Caco-2 (cell line): ENCODE measurements at regions not wholly inside any gene's neighbourhood (a gene's known extent, or its start where the extent isn't known, plus 50 kb on each side); places are given as distances from the start of the nearest gene placed in this dataset.

Source experiments
- BruUV-seq: library from RNA; stranded (reverse); fragments of 400-500 nt; replicated peaks from 2 replicates; lab custom pipeline; 2021; lab: Mats Ljungman, UMichigan
- CTCF ChIA-PET: fragments of 300-600 bp; sonication (Branson Sonifier 250); formaldehyde crosslinking; loops from one replicate; lab custom pipeline; 2022; ENCODE audit warnings: antibody characterized with exemption; lab: Charles Lee
- POLR2A ChIA-PET: fragments of 300-600 bp; sonication (Branson Sonifier 250); formaldehyde crosslinking; loops from one replicate; lab custom pipeline; 2022; ENCODE audit warnings: antibody characterized with exemption; lab: Charles Lee
- DNase-seq, 2 experiments: peaks; one replicate each; pipeline versions ENCODE4 v3.0.0 to v3.0.0-alpha.2; 2020 to 2022
- H3K27me3 ChIP-seq: replicated peaks from 2 replicates; pipeline ENCODE4 v1.6.0; 2011; ENCODE audit warnings: low read length; ENCODE audit not compliant: control insufficient read depth, insufficient read depth
- H3K36me3 ChIP-seq: 2 replicates; pipeline ENCODE4 v1.5.1; 2011; ENCODE audit warnings: low read length; ENCODE audit not compliant: control insufficient read depth, insufficient read depth
- H3K4me1 ChIP-seq: fragments of 250-450 bp; sonication (Bioruptor Pico); 2 replicates; pipeline ENCODE4 v1.5.1; 2020; ENCODE audit warnings: mild to moderate bottlenecking
- H3K4me3 ChIP-seq: 2 replicates; pipeline ENCODE4 v1.5.1; 2011; ENCODE audit warnings: low read depth, mild to moderate bottlenecking, control low read depth, low read length
- H3K9me3 ChIP-seq: fragments of 250-450 bp; sonication (Bioruptor Pico); 2 replicates; pipeline ENCODE4 v1.5.1; 2020; ENCODE audit warnings: mild to moderate bottlenecking, moderate library complexity
- H3K27ac Mint-ChIP-seq: one replicate; pipeline ENCODE4 v1.8.0; 2022; ENCODE audit warnings: mixed read lengths; ENCODE audit not compliant: unreplicated experiment
- H3K27me3 Mint-ChIP-seq: one replicate; pipeline ENCODE4 v1.8.0; 2022; ENCODE audit warnings: mixed read lengths; ENCODE audit not compliant: insufficient read depth, unreplicated experiment
- H3K36me3 Mint-ChIP-seq: one replicate; pipeline ENCODE4 v1.8.0; 2022; ENCODE audit warnings: mild to moderate bottlenecking, mixed read lengths; ENCODE audit not compliant: insufficient read depth, unreplicated experiment
- H3K4me1 Mint-ChIP-seq: one replicate; pipeline ENCODE4 v1.8.0; 2022; ENCODE audit warnings: low read depth, mixed read lengths; ENCODE audit not compliant: unreplicated experiment
- H3K4me3 Mint-ChIP-seq: one replicate; pipeline ENCODE4 v1.8.0; 2022; ENCODE audit warnings: mild to moderate bottlenecking, moderate library complexity, mixed read lengths; ENCODE audit not compliant: unreplicated experiment
- H3K9me3 Mint-ChIP-seq: one replicate; pipeline ENCODE4 v1.8.0; 2022; ENCODE audit warnings: mixed read lengths; ENCODE audit not compliant: unreplicated experiment
- intact Hi-C: fragments of 100-400 bp; cut with micrococcal nuclease; formaldehyde crosslinking; loops from one replicate; pipeline ENCODE4 v1.10.0; 2022; ENCODE audit not compliant: unreplicated experiment
- TF ChIP-seq, protein P1 (sequence below), 2 experiments: fragments of 200-600 bp in 1 of 2; IDR thresholded peaks; 1 replicate in 1 of 2; 2 replicates in 1 of 2; pipeline versions ENCODE4 v1.5.1 to v1.8.0; 2011 to 2022; ENCODE audit warnings: antibody characterized with exemption in 1 of 2, control low read depth in 1 of 2, inconsistent platforms in 1 of 2, low read depth in 1 of 2, low read length in 1 of 2, mild to moderate bottlenecking in 1 of 2, moderate library complexity in 1 of 2; ENCODE audit not compliant: insufficient read depth in 1 of 2, severe bottlenecking in 1 of 2, unreplicated experiment in 1 of 2

DNA sequence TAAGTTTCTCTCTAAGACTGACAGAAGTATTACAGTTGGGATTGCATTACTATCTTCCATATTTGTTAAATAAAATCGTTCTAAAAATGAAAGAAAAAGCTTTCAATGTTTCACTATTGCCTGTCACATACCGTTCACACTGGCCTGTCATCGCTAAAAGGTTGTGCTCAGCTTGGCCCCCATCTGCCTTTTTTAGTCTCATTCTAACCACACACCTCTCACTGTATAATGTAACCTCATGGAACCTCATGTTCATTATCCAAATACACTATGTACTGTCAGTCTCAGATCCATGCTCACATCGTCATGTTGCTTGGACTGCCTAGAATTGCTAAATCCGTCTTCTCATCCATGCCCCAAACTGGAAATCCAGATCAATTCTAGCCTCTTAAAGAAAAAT, 637.8 kb upstream of the ROBO1 start:
- Histone ChIP-seq H3K36me3 (no peaks in the 10 kb centered on the region), H3K4me1 (no peaks in the 10 kb centered on the region), H3K27me3 (no peaks in the 10 kb centered on the region), H3K9me3 (no peaks in the 10 kb centered on the region), H3K4me3 (no peak overlapping the region)
- H3K27ac Mint-ChIP-seq: no peak overlapping the region
- no peaks in the 10 kb centered on the region for H3K27me3 Mint-ChIP-seq
- H3K36me3 Mint-ChIP-seq: no peaks in the 10 kb centered on the region
- no TSS peak for BruUV-seq
- no peaks in the 10 kb centered on the region for H3K9me3 Mint-ChIP-seq
- TF ChIP-seq, protein P1, sequence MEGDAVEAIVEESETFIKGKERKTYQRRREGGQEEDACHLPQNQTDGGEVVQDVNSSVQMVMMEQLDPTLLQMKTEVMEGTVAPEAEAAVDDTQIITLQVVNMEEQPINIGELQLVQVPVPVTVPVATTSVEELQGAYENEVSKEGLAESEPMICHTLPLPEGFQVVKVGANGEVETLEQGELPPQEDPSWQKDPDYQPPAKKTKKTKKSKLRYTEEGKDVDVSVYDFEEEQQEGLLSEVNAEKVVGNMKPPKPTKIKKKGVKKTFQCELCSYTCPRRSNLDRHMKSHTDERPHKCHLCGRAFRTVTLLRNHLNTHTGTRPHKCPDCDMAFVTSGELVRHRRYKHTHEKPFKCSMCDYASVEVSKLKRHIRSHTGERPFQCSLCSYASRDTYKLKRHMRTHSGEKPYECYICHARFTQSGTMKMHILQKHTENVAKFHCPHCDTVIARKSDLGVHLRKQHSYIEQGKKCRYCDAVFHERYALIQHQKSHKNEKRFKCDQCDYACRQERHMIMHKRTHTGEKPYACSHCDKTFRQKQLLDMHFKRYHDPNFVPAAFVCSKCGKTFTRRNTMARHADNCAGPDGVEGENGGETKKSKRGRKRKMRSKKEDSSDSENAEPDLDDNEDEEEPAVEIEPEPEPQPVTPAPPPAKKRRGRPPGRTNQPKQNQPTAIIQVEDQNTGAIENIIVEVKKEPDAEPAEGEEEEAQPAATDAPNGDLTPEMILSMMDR (IDR thresholded peaks at IDR 0.05; ENCODE audit: insufficient read depth in 1 of 2, low read depth in 1 of 2, low read length in 1 of 2, severe bottlenecking in 1 of 2, unreplicated experiment in 1 of 2): no peak
- no peak for DNase-seq
- CTCF ChIA-PET: no interaction called here
- no peak overlapping the region for H3K4me3 Mint-ChIP-seq
- POLR2A ChIA-PET: no interaction called here
- no peaks in the 10 kb centered on the region for H3K4me1 Mint-ChIP-seq
- intact Hi-C loops: no loop called here

- peaks cover 3% of the 10 kb centered on the region for H3K27me3 Mint-ChIP-seq
- Histone ChIP-seq H3K4me1 (no peaks in the 10 kb centered on the region), H3K36me3 (no peaks in the 10 kb centered on the region), H3K27me3 (no peaks in the 10 kb centered on the region), H3K9me3 (no peaks in the 10 kb centered on the region), H3K4me3 (no peak overlapping the region)
- H3K9me3 Mint-ChIP-seq: no peaks in the 10 kb centered on the region
- no peak overlapping the region for H3K4me3 Mint-ChIP-seq
- POLR2A ChIA-PET: no interaction called here
- BruUV-seq: no TSS peak
- no peak for DNase-seq
- H3K4me1 Mint-ChIP-seq: no peaks in the 10 kb centered on the region
- intact Hi-C loops: no loop called here
- CTCF ChIA-PET: no interaction called here
- H3K27ac Mint-ChIP-seq: no peak overlapping the region
- TF ChIP-seq, protein P1 (IDR thresholded peaks at IDR 0.05; ENCODE audit: insufficient read depth in 1 of 2, low read depth in 1 of 2, low read length in 1 of 2, severe bottlenecking in 1 of 2, unreplicated experiment in 1 of 2): no peak
- no peaks in the 10 kb centered on the region for H3K36me3 Mint-ChIP-seq
Observed at GRCh38 chr3:80395023-80395422, 627.2 kb upstream of the ROBO1 start.

GRCh38 chr3:80391573-80391972, 623.8 kb upstream of the ROBO1 start:
- Mint-ChIP-seq H3K36me3 (no peaks in the 10 kb centered on the region), H3K27ac (no peak overlapping the region), H3K4me1 (no peaks in the 10 kb centered on the region), H3K4me3 (no peak overlapping the region), H3K27me3 (peaks cover 3% of the 10 kb centered on the region), H3K9me3 (no peaks in the 10 kb centered on the region)
- H3K27me3 ChIP-seq: no peaks in the 10 kb centered on the region
- H3K4me3 ChIP-seq: no peak overlapping the region
- intact Hi-C loops: no loop called here
- TF ChIP-seq, protein P1 (IDR thresholded peaks at IDR 0.05; ENCODE audit: insufficient read depth in 1 of 2, low read depth in 1 of 2, low read length in 1 of 2, severe bottlenecking in 1 of 2, unreplicated experiment in 1 of 2): no peak
- H3K36me3 ChIP-seq: no peaks in the 10 kb centered on the region
- no TSS peak for BruUV-seq
- no peaks in the 10 kb centered on the region for H3K9me3 ChIP-seq
- ChIA-PET CTCF (no interaction called here), POLR2A (no interaction called here)
- no peaks in the 10 kb centered on the region for H3K4me1 ChIP-seq
- DNase-seq: no peak
